Natural killer cell (primary cell): ENCODE measurements at regions not wholly inside any gene's neighbourhood (a gene's known extent, or its start where the extent isn't known, plus 50 kb on each side); places are given as distances from the start of the nearest gene placed in this dataset.

Source experiments
- ATAC-seq, 3 donors: fragments of 150-1000 bp in 2 of 3; fragments of 200-7000 bp in 1 of 3; cut with Tn5 transposase; 1 replicate in 1 of 3; 2 replicates in 2 of 3; pipeline ENCODE4 v1.10.0; 2021; ENCODE audit warnings: mild to moderate bottlenecking in 2 of 3, moderate library complexity in 2 of 3
- DNase-seq, 2 donors: peaks; one replicate each; pipeline versions ENCODE4 v3.0.0 to v3.0.0-alpha.2; 2013 to 2021; ENCODE audit warnings: mixed read lengths in 1 of 2
- H3K27ac ChIP-seq: one replicate; pipeline ENCODE4 v1.5.1; 2013; ENCODE audit warnings: mild to moderate bottlenecking, low read length
- H3K27me3 ChIP-seq: one replicate; pipeline ENCODE4 v1.6.1; 2013; ENCODE audit warnings: low read length; ENCODE audit not compliant: control insufficient read depth, insufficient read depth
- H3K36me3 ChIP-seq: one replicate; pipeline ENCODE4 v1.6.1; 2013; ENCODE audit warnings: low read length; ENCODE audit not compliant: control insufficient read depth, insufficient read depth
- H3K4me1 ChIP-seq: one replicate; pipeline ENCODE4 v1.6.1; 2013; ENCODE audit warnings: low read length; ENCODE audit not compliant: control insufficient read depth, insufficient read depth
- H3K4me3 ChIP-seq: one replicate; pipeline ENCODE4 v1.5.1; 2013; ENCODE audit warnings: low read length
- H3K9me3 ChIP-seq: one replicate; pipeline ENCODE4 v1.6.1; 2013; ENCODE audit warnings: low read length; ENCODE audit not compliant: control insufficient read depth, insufficient read depth
- H3K27ac Mint-ChIP-seq, 2 donors: one replicate each; pipeline ENCODE4 v1.8.0; 2022; ENCODE audit warnings: mild to moderate bottlenecking in 2 of 2, mixed read lengths in 2 of 2, moderate library complexity in 1 of 2
- H3K27me3 Mint-ChIP-seq, 2 donors: one replicate each; pipeline ENCODE4 v1.8.0; 2022; ENCODE audit warnings: low read depth in 2 of 2, mixed read lengths in 2 of 2
- H3K36me3 Mint-ChIP-seq: one replicate; pipeline ENCODE4 v1.8.0; 2022; ENCODE audit warnings: mixed read lengths
- H3K4me1 Mint-ChIP-seq, 2 donors: one replicate each; pipeline ENCODE4 v1.8.0; 2022; ENCODE audit warnings: mixed read lengths in 2 of 2
- H3K4me3 Mint-ChIP-seq: one replicate; pipeline ENCODE4 v1.8.0; 2022; ENCODE audit warnings: mild to moderate bottlenecking, moderate library complexity, mixed read lengths
- H3K9me3 Mint-ChIP-seq, 2 donors: one replicate each; pipeline ENCODE4 v1.8.0; 2022; ENCODE audit warnings: mixed read lengths in 2 of 2
- CTCF ChIP-seq: fragments of 200-600 bp; IDR thresholded peaks from one replicate; pipeline ENCODE4 v1.8.0; 2022; ENCODE audit warnings: antibody characterized with exemption
- WGBS: methylation state at CpG from one replicate; pipeline ENCODE4 v1.1.7; 2013; ENCODE audit warnings: missing lambda C conversion rate; ENCODE audit not compliant: insufficient coverage; 5-methylcytosine and 5-hydroxymethylcytosine counted together
- intact Hi-C: fragments of 100-400 bp; cut with micrococcal nuclease; formaldehyde crosslinking; loops from one replicate; pipeline ENCODE4 v1.14.2; 2022

- H3K4me1 ChIP-seq, result peaks cover 20% of the 10 kb centered on the region
- WGBS, result 95% methylated on average over 3 of the region's 3 CpGs
- H3K9me3 Mint-ChIP-seq, result no peaks in the 10 kb centered on the region
- H3K36me3 Mint-ChIP-seq, result no peaks in the 10 kb centered on the region
- no peak overlapping the region for H3K4me3 ChIP-seq
- H3K27me3 ChIP-seq, result no peaks in the 10 kb centered on the region
- no peaks in the 10 kb centered on the region for H3K36me3 ChIP-seq
- H3K27ac Mint-ChIP-seq, result peak overlapping the region in 1 of 2 donors; percentile 83
- no peak overlapping the region for H3K27ac ChIP-seq
- DNase-seq (no peak), ATAC-seq (no peak)
- H3K4me3 Mint-ChIP-seq, result peak overlapping the region; percentile 58
- H3K27me3 Mint-ChIP-seq, result peaks cover 9 to 24% of the 10 kb centered on the region in 2 donors
- H3K9me3 ChIP-seq, result no peaks in the 10 kb centered on the region
- TF ChIP-seq CTCF, result no peak
- intact Hi-C loops, result loop anchor here (2.0 kb wide), 1 partner anchor 13 kb away; no protein-coding TSS in a partner anchor
- H3K4me1 Mint-ChIP-seq, result peaks cover 29 to 32% of the 10 kb centered on the region in 2 donors
Measured at GRCh38 chr2:12514168-12514567, 202.6 kb upstream of the TRIB2 start.

- Mint-ChIP-seq H3K4me1 (peaks cover 25 to 32% of the 10 kb centered on the region in 2 donors), H3K27me3 (peaks cover 9 to 30% of the 10 kb centered on the region in 2 donors), H3K9me3 (no peaks in the 10 kb centered on the region), H3K4me3 (peak overlapping the region; percentile 58), H3K27ac (peak overlapping the region in 1 of 2 donors; percentile 83), H3K36me3 (no peaks in the 10 kb centered on the region)
- ATAC-seq (peak; percentile 86 to 99 (median 94)), DNase-seq (peak in 1 of 2 donors; percentile 60)
- no peaks in the 10 kb centered on the region for H3K36me3 ChIP-seq
- H3K9me3 ChIP-seq, result no peaks in the 10 kb centered on the region
- no peak for TF ChIP-seq CTCF
- H3K4me1 ChIP-seq, result peaks cover 20% of the 10 kb centered on the region
- H3K4me3 ChIP-seq, result no peak overlapping the region
- H3K27ac ChIP-seq, result no peak overlapping the region
- WGBS, result 50% methylated on average over 7 of the region's 9 CpGs
- no peaks in the 10 kb centered on the region for H3K27me3 ChIP-seq
- intact Hi-C loops, result loop anchor here (2.0 kb wide), 1 partner anchor 14 kb away; no protein-coding TSS in a partner anchor
Measured at GRCh38 chr2:12514631-12515437, 201.9 kb upstream of the TRIB2 start.

GRCh38 chr2:12515871-12516270 lies 200.9 kb upstream of the TRIB2 start:
- H3K9me3 Mint-ChIP-seq, result no peaks in the 10 kb centered on the region
- ATAC-seq (no peak), DNase-seq (no peak)
- peaks cover 25 to 32% of the 10 kb centered on the region in 2 donors for H3K4me1 Mint-ChIP-seq
- H3K4me3 Mint-ChIP-seq, result peak overlapping the region; percentile 41
- Histone ChIP-seq H3K27me3 (no peaks in the 10 kb centered on the region), H3K4me1 (peaks cover 20% of the 10 kb centered on the region), H3K36me3 (no peaks in the 10 kb centered on the region), H3K9me3 (no peaks in the 10 kb centered on the region), H3K4me3 (no peak overlapping the region), H3K27ac (no peak overlapping the region)
- intact Hi-C loops, result loop anchor here (2.0 kb wide), 1 partner anchor 15 kb away; no protein-coding TSS in a partner anchor
- TF ChIP-seq CTCF, result no peak
- H3K27ac Mint-ChIP-seq, result no peak overlapping the region
- H3K36me3 Mint-ChIP-seq, result no peaks in the 10 kb centered on the region
- WGBS, result 83% methylated on average over 1 of the region's 1 CpG
- peaks cover 9 to 34% of the 10 kb centered on the region in 2 donors for H3K27me3 Mint-ChIP-seq
